ENCODE measurements at regions not wholly inside any gene's neighbourhood (a gene's known extent, or its start where the extent isn't known, plus 50 kb on each side); places are given as distances from the start of the nearest gene placed in this dataset.

- DNase-seq (ENCODE audit: low read depth in 1 of 2, low spot score in 2 of 2), result peak in 1 of 2 experiments; percentile 50
- 20% methylated on average over 2 of the region's 2 CpGs; no CpG with 5 or more reads in 1 of the 2 experiments for WGBS, 2 experiments (ENCODE audit: extremely low coverage in 1 of 2, insufficient coverage in 1 of 2, insufficient read length in 1 of 2, insufficient replicate concordance in 2 of 2, low coverage in 1 of 2, low lambda C conversion rate in 2 of 2, missing lambda C conversion rate in 1 of 2)
- 0 out of 4 replicates have a peak overlapping the region, but pooled peaks have one; percentile 3 to 48 for H3K4me2 ChIP-seq (ENCODE audit: insufficient read depth in 1 of 2, low read depth in 2 of 2, low read length in 2 of 2)
These were observed 101.5 kb upstream of the ZNF644 start for GRCh38 chr1:91123319-91123718.

More at GRCh38 chr1:91123319-91123718, 101.5 kb upstream of the ZNF644 start:
- H3K18ac ChIP-seq (ENCODE audit: extremely low read depth, low read length), result no peak overlapping the region
- no peak overlapping the region for H3K14ac ChIP-seq (ENCODE audit: insufficient read length)
- H3K27me3 ChIP-seq (replicated peaks in 1 of 4; ENCODE audit: control insufficient read depth in 3 of 4, extremely low read depth in 1 of 4, insufficient read depth in 3 of 4, low read length in 3 of 4), result no peaks in the 10 kb centered on the region; a peak in 1 of 7 replicates
- H4K8ac ChIP-seq (ENCODE audit: extremely low read depth, insufficient read depth, low read length), result no peak overlapping the region
- H2AFZ ChIP-seq (ENCODE audit: low read length), result no peak overlapping the region
- H3K4me1 ChIP-seq (replicated peaks in 1 of 4; ENCODE audit: control insufficient read depth in 3 of 4, insufficient read depth in 4 of 4, low read length in 3 of 4), result peaks cover 6 to 35% (median 28%) of the 10 kb centered on the region in 4 experiments
- peak overlapping the region; percentile 91; the same call in 1 of the 2 replicates for H2BK20ac ChIP-seq (ENCODE audit: low read length)
- no peak overlapping the region for H3K4ac ChIP-seq (replicated peaks; ENCODE audit: insufficient read length, low read depth, low read length)
- ChIA-PET POLR2A (ENCODE audit: partially characterized antibody) (interaction anchor here (0.7 to 2.7 kb wide), 3 partner anchors 15 to 196 kb away, joined by 3 to 16 read pairs (median 4); partner anchors contain the start of gene ZNF644), CTCF (ENCODE audit: partially characterized antibody) (interaction anchor here (0.9 to 2.9 kb wide), 4 partner anchors 14 to 42 kb away, joined by 3 to 20 read pairs (median 4); no protein-coding TSS in a partner anchor)
- no peak overlapping the region; the same call in 1 of the 2 replicates for H2BK12ac ChIP-seq (ENCODE audit: low read depth, low read length)
- H4K20me1 ChIP-seq (replicated peaks in 1 of 2; ENCODE audit: control insufficient read depth in 1 of 2, insufficient read depth in 2 of 2, low read length in 2 of 2), result no peaks in the 10 kb centered on the region
- H3K79me1 ChIP-seq (ENCODE audit: low read depth, low read length), result no peaks in the 10 kb centered on the region
- H3K23ac ChIP-seq (ENCODE audit: insufficient read length), result no peak overlapping the region
- FAIRE-seq, result peak; percentile 82
- no peak overlapping the region for H2BK15ac ChIP-seq (ENCODE audit: low read length)
- H2BK120ac ChIP-seq (replicated peaks; ENCODE audit: low read depth, low read length), result no peak overlapping the region
- no peak overlapping the region; the same call in 1 of the 2 replicates for H3K27ac ChIP-seq (ENCODE audit: low read depth, low read length)
- 0 out of 8 replicates have a peak overlapping the region, but pooled peaks of 1 of the 4 experiments have one; percentile 6 for H3K4me3 ChIP-seq (ENCODE audit: extremely low read depth in 1 of 4, insufficient read depth in 2 of 4, low read depth in 3 of 4, low read length in 4 of 4)
- no peaks in the 10 kb centered on the region for H3K23me2 ChIP-seq (ENCODE audit: low read depth, low read length)
- no peak overlapping the region for H2AK5ac ChIP-seq (ENCODE audit: low read depth, low read length)
- H2BK5ac ChIP-seq (ENCODE audit: low read depth, low read length), result peak overlapping the region; percentile 6; the same call in 1 of the 2 replicates
- H3K36me3 ChIP-seq (ENCODE audit: control insufficient read depth in 2 of 4, insufficient read depth in 4 of 4, low read length in 3 of 4), result no peaks in the 10 kb centered on the region
- TF ChIP-seq, protein P1, sequence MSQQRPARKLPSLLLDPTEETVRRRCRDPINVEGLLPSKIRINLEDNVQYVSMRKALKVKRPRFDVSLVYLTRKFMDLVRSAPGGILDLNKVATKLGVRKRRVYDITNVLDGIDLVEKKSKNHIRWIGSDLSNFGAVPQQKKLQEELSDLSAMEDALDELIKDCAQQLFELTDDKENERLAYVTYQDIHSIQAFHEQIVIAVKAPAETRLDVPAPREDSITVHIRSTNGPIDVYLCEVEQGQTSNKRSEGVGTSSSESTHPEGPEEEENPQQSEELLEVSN (IDR thresholded peaks at IDR 0.05), result no peak
- TF ChIP-seq EZH2 (IDR thresholded peaks at IDR 0.05; ENCODE audit: low read depth, low read length, severe bottlenecking), result no peak
- H3K9me3 ChIP-seq (ENCODE audit: insufficient read depth in 2 of 2, low read depth in 1 of 2, low read length in 1 of 2), result no peaks in the 10 kb centered on the region
- H3K56ac ChIP-seq (replicated peaks; ENCODE audit: insufficient read length, low read depth, low read length), result no peak overlapping the region
- no peak overlapping the region for H3K9ac ChIP-seq (replicated peaks in 1 of 4; ENCODE audit: extremely low read depth in 1 of 4, low read depth in 3 of 4, low read length in 3 of 4)
- H3K79me2 ChIP-seq (ENCODE audit: control insufficient read depth in 1 of 2, insufficient read depth in 2 of 2, low read length in 2 of 2), result no peaks in the 10 kb centered on the region
- H4K91ac ChIP-seq (replicated peaks; ENCODE audit: insufficient read length, low read length), result no peak overlapping the region
- peak overlapping the region; percentile 64 for H4K5ac ChIP-seq (ENCODE audit: insufficient read length, low read depth, low read length)

Data from H1 (cell line).